HEK293 (cell line): ENCODE measurements at regions not wholly inside any gene's neighbourhood (a gene's known extent, or its start where the extent isn't known, plus 50 kb on each side); places are given as distances from the start of the nearest gene placed in this dataset.

Experiments
- CTCF ChIA-PET: fragments of 350-600 bp; formaldehyde crosslinking; extraction: SDS; loops from one replicate; lab custom pipeline; 2021; ENCODE audit warnings: antibody characterized with exemption; lab: Yijun Ruan, JAX
- POLR2A ChIA-PET: fragments of 300-600 bp; formaldehyde crosslinking; extraction: SDS; loops from one replicate; lab custom pipeline; 2020; ENCODE audit warnings: antibody characterized with exemption, inconsistent platforms; lab: Yijun Ruan, JAX
- H3K27ac ChIP-seq: fragments of 200-500 bp; sonication (Bioruptor generic); 2 replicates; pipeline ENCODE4 v1.5.1; 2014; ENCODE audit warnings: low read depth, low read length, control low read depth, inconsistent platforms; ENCODE audit errors: extremely low read depth
- H3K36me3 ChIP-seq, 2 experiments: fragments of 200-500 bp in 1 of 2; sonication (Bioruptor generic) in 1 of 2; 1 replicate in 1 of 2; 2 replicates in 1 of 2; pipeline ENCODE4 v1.5.1; 2014 to 2017; ENCODE audit warnings: inconsistent platforms in 2 of 2, low read length in 2 of 2; ENCODE audit not compliant: control insufficient read depth in 2 of 2, insufficient read depth in 1 of 2
- H3K4me1 ChIP-seq: fragments of 200-500 bp; sonication (Bioruptor generic); 2 replicates; pipeline ENCODE4 v1.5.1; 2014; ENCODE audit warnings: mild to moderate bottlenecking, low read length, inconsistent platforms; ENCODE audit not compliant: control insufficient read depth, insufficient read depth
- H3K4me3 ChIP-seq: 2 replicates; pipeline ENCODE4 v1.5.1; 2011; ENCODE audit warnings: low read depth, mild to moderate bottlenecking, control low read depth, low read length, moderate library complexity
- H3K9me3 ChIP-seq: fragments of 200-500 bp; sonication (Bioruptor generic); 2 replicates; pipeline ENCODE4 v1.5.1; 2014; ENCODE audit warnings: low read depth, low read length, inconsistent platforms; ENCODE audit not compliant: control insufficient read depth, insufficient read depth
- GLI2 ChIP-seq: fragments of 450-650 bp; formaldehyde crosslinking; IDR thresholded peaks from 2 replicates; pipeline ENCODE4; 2017; ENCODE audit warnings: missing biosample characterization, missing genetic modification characterization, low read depth, borderline replicate concordance
- INSM2 ChIP-seq: fragments of 450-650 bp; formaldehyde crosslinking; IDR thresholded peaks from 2 replicates; pipeline ENCODE4 v1.5.1; 2016; ENCODE audit warnings: missing biosample characterization, missing genetic modification characterization
- KLF10 ChIP-seq: fragments of 450-650 bp; IDR thresholded peaks from 2 replicates; pipeline ENCODE4 v1.5.1; 2018; ENCODE audit warnings: missing biosample characterization, mild to moderate bottlenecking, missing genetic modification characterization
- KLF8 ChIP-seq: fragments of 450-650 bp; formaldehyde crosslinking; IDR thresholded peaks from 2 replicates; pipeline ENCODE4 v1.5.1; 2016; ENCODE audit warnings: missing biosample characterization, missing genetic modification characterization
- SP7 ChIP-seq: fragments of 450-650 bp; formaldehyde crosslinking; IDR thresholded peaks from 2 replicates; pipeline ENCODE4 v1.5.1; 2016; ENCODE audit warnings: missing biosample characterization, missing genetic modification characterization
- ZEB2 ChIP-seq: fragments of 450-650 bp; formaldehyde crosslinking; IDR thresholded peaks from 2 replicates; pipeline ENCODE4 v1.5.1; 2016; ENCODE audit warnings: missing biosample characterization, missing genetic modification characterization
- ZFP69B ChIP-seq: fragments of 450-650 bp; formaldehyde crosslinking; IDR thresholded peaks from 2 replicates; pipeline ENCODE4 v1.5.1; 2016; ENCODE audit warnings: missing biosample characterization, missing genetic modification characterization
- ZNF112 ChIP-seq: fragments of 450-650 bp; formaldehyde crosslinking; IDR thresholded peaks from 2 replicates; pipeline ENCODE4 v1.5.0; 2017; ENCODE audit warnings: missing biosample characterization, missing genetic modification characterization
- ZNF121 ChIP-seq: fragments of 450-650 bp; formaldehyde crosslinking; IDR thresholded peaks from 2 replicates; pipeline ENCODE4 v1.5.1; 2016; ENCODE audit warnings: missing biosample characterization, missing genetic modification characterization
- ZNF174 ChIP-seq: fragments of 450-650 bp; formaldehyde crosslinking; IDR thresholded peaks from 2 replicates; pipeline ENCODE4 v1.5.0; 2017; ENCODE audit warnings: missing biosample characterization, mild to moderate bottlenecking, missing genetic modification characterization
- ZNF175 ChIP-seq: fragments of 450-650 bp; formaldehyde crosslinking; IDR thresholded peaks from 2 replicates; pipeline ENCODE4 v1.5.1; 2016; ENCODE audit warnings: missing biosample characterization, missing genetic modification characterization
- ZNF18 ChIP-seq: fragments of 450-650 bp; formaldehyde crosslinking; IDR thresholded peaks from 2 replicates; pipeline ENCODE4 v1.5.1; 2016; ENCODE audit warnings: missing biosample characterization, missing genetic modification characterization
- ZNF221 ChIP-seq: fragments of 450-650 bp; formaldehyde crosslinking; IDR thresholded peaks from 2 replicates; pipeline ENCODE4 v1.5.1; 2017; ENCODE audit warnings: missing biosample characterization, missing genetic modification characterization, borderline replicate concordance
- ZNF292 ChIP-seq: fragments of 450-650 bp; formaldehyde crosslinking; IDR thresholded peaks from 2 replicates; pipeline ENCODE4 v1.5.1; 2016; ENCODE audit warnings: low read depth, missing biosample characterization, missing genetic modification characterization, borderline replicate concordance
- ZNF354C ChIP-seq: fragments of 450-650 bp; formaldehyde crosslinking; IDR thresholded peaks from 2 replicates; pipeline ENCODE4 v1.5.1; 2016; ENCODE audit warnings: missing biosample characterization, missing genetic modification characterization, low read depth, borderline replicate concordance
- ZNF362 ChIP-seq: fragments of 450-650 bp; formaldehyde crosslinking; IDR thresholded peaks from 2 replicates; pipeline ENCODE4 v1.5.1; 2016; ENCODE audit warnings: missing biosample characterization, missing genetic modification characterization
- ZNF433 ChIP-seq: fragments of 450-650 bp; formaldehyde crosslinking; IDR thresholded peaks from 2 replicates; pipeline ENCODE4 v1.5.1; 2016; ENCODE audit warnings: missing biosample characterization, missing genetic modification characterization, low read depth
- ZNF510 ChIP-seq: fragments of 450-650 bp; formaldehyde crosslinking; IDR thresholded peaks from 2 replicates; pipeline ENCODE4 v1.5.1; 2018; ENCODE audit warnings: mild to moderate bottlenecking, missing genetic modification characterization, missing biosample characterization; ENCODE audit not compliant: insufficient replicate concordance
- ZNF529 ChIP-seq: fragments of 450-650 bp; formaldehyde crosslinking; IDR thresholded peaks from 2 replicates; pipeline ENCODE4 v1.5.1; 2017; ENCODE audit warnings: missing genetic modification characterization, missing biosample characterization; ENCODE audit not compliant: insufficient replicate concordance
- ZNF600 ChIP-seq: fragments of 450-650 bp; formaldehyde crosslinking; IDR thresholded peaks from 2 replicates; pipeline ENCODE4 v1.5.1; 2016; ENCODE audit warnings: missing biosample characterization, missing genetic modification characterization
- ZNF707 ChIP-seq: fragments of 450-650 bp; formaldehyde crosslinking; IDR thresholded peaks from 2 replicates; pipeline ENCODE4 v1.5.1; 2016; ENCODE audit warnings: missing biosample characterization, missing genetic modification characterization
- ZNF843 ChIP-seq: fragments of 450-650 bp; formaldehyde crosslinking; IDR thresholded peaks from 2 replicates; pipeline ENCODE4 v1.5.1; 2016; ENCODE audit warnings: missing biosample characterization, missing genetic modification characterization
- ZSCAN5A ChIP-seq: fragments of 450-650 bp; formaldehyde crosslinking; IDR thresholded peaks from 2 replicates; pipeline ENCODE4 v1.5.1; 2016; ENCODE audit warnings: missing biosample characterization, missing genetic modification characterization

GRCh38 chr5:118551031-118551430, 437.3 kb downstream of the DTWD2 start:
- H3K4me3 ChIP-seq, result no peak overlapping the region
- no peaks in the 10 kb centered on the region for H3K4me1 ChIP-seq
- POLR2A ChIA-PET, result no interaction called here
- H3K9me3 ChIP-seq, result no peaks in the 10 kb centered on the region
- H3K36me3 ChIP-seq, result no peaks in the 10 kb centered on the region
- TF ChIP-seq ZNF175 (tag by site-specific recombination) (no peak), ZNF510 (tag by site-specific recombination) (no peak), SP7 (tag by site-specific recombination) (no peak), ZNF121 (tag by site-specific recombination) (no peak), ZNF362 (no peak), ZNF433 (no peak), ZNF843 (tag by site-specific recombination) (no peak)
- CTCF ChIA-PET, result interaction anchor here (0.7 kb wide), 1 partner anchor 132 kb away, joined by 3 read pairs; no protein-coding TSS in a partner anchor
- no peak overlapping the region for H3K27ac ChIP-seq

GRCh38 chr5:118548761-118549720, 439.3 kb downstream of the DTWD2 start:
- no peak overlapping the region for H3K4me3 ChIP-seq
- no peak for TF ChIP-seq KLF10 (tag by site-specific recombination)
- no peak for TF ChIP-seq ZFP69B (tag by site-specific recombination)
- no peak for TF ChIP-seq ZNF529 (tag by site-specific recombination)
- no peak for TF ChIP-seq ZNF174 (tag by site-specific recombination)
- no peak for TF ChIP-seq INSM2 (tag by site-specific recombination)
- no peak for TF ChIP-seq ZSCAN5A (tag by site-specific recombination)
- no peak for TF ChIP-seq GLI2 (tag by site-specific recombination)
- TF ChIP-seq ZNF707 (tag by site-specific recombination), result no peak
- TF ChIP-seq ZNF292 (tag by site-specific recombination), result no peak
- no peak for TF ChIP-seq ZEB2
- TF ChIP-seq ZNF433, result no peak
- no peak for TF ChIP-seq ZNF18
- TF ChIP-seq ZNF112 (tag by site-specific recombination), result no peak
- no peak for TF ChIP-seq KLF8 (tag by site-specific recombination)
- no peak for TF ChIP-seq ZNF221 (tag by site-specific recombination)
- no peak for TF ChIP-seq ZNF600 (tag by site-specific recombination)
- no peak for TF ChIP-seq ZNF354C (tag by site-specific recombination)
- TF ChIP-seq, all 188 proteins: peak for 0
- Histone ChIP-seq H3K4me1 (no peaks in the 10 kb centered on the region), H3K9me3 (no peaks in the 10 kb centered on the region), H3K27ac (no peak overlapping the region), H3K36me3 (no peaks in the 10 kb centered on the region)
- POLR2A ChIA-PET, result no interaction called here
- CTCF ChIA-PET, result no interaction called here
